ENCODE measurements at regions not wholly inside any gene's neighbourhood (a gene's known extent, or its start where the extent isn't known, plus 50 kb on each side); places are given as distances from the start of the nearest gene placed in this dataset.
"Not testable (repeated sequence)": the region's sequence is repeated elsewhere in the genome, so short reads cannot be mapped to it uniquely, and the experiment has no call there.

- DNase-seq (ENCODE audit: low spot score): no peak
Observed at GRCh38 chr16:7962091-7962879, 628.0 kb downstream of the TMEM114 start.

DNA sequence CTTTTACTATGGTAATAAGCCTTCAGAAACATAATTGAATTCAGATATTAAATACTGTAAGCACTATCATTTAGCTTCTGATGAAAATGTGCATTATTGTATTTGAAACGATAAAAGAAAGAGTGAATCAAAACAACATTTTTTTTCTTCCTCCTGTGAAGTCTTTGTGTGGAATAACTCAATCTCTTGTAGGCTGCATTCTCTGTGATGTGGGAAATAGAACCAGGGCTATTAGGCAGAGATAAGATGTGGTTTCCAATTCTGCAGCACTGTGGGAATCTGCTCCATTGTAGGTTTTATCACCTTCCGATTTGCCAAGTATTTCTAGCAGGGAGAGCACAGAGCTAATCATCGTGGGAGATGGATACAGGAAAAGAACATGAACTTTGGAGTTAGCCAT lies 624.5 kb downstream of the RBFOX1 start:
- DNase-seq (ENCODE audit: low spot score): no peak

- no peak for DNase-seq (ENCODE audit: low spot score)
Observed at GRCh38 chr16:7953360-7953759, 620.7 kb downstream of the RBFOX1 start.

DNA sequence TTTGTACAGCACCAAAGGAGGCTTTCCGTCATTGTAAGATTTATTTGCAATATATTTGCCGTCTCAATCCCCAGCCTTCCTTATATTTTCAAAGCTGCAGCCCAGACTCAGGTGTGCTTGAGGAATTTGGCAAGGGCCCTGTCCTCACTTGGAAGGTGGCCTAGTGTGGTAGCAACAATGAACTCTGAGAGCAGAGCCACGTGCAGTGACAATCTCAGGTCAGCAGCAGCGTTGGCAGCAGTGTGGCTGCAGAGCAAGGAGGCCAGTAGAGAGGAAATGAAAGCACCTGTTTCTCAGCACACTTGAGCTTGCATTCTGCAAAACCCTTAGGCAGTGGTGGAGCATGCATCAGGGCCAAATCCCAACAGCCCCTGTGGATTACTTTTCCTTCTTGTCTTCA lies 613.5 kb downstream of the RBFOX1 start:
- DNase-seq (ENCODE audit: low spot score): no peak

DNA sequence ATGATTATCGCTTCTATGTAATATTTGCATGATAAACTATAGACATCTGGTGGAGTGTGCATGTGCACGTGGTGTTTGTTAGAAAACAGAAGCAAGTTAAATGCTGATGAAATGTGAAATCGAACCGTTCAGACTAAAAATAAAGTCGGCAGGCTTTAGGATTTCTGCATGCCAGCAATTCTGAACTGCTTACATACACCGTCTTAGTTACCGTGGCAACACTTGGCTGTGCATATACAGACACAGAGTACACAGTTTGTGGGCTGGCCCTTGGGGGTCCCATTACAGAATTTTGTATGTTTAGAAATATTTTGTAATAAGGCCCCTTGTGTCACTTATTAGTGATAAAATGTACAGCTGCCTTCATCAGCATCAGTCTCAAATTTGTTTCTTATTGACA lies 605.5 kb downstream of the RBFOX1 start:
- DNase-seq (ENCODE audit: low spot score): no peak

DNA sequence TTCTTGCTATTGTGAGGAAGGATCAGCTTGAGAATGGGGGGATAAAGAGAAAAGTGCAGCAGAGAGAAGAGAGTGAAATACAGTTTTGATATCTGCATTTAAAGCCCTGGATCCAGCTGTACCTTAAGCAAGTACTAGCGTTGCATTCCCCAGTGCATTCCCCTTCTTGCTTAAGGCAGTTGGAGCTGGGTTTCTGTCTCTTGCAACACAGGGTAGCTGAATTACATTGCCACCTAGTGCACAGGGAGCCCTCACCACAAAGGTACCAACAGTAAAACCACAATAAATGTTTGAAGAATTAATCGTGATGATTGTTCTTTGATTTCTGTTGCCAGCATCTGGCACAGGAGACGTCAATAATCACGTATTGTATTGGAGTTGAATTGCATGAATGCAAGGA lies 588.7 kb downstream of the RBFOX1 start:
- no peak for DNase-seq (ENCODE audit: low spot score)

DNA sequence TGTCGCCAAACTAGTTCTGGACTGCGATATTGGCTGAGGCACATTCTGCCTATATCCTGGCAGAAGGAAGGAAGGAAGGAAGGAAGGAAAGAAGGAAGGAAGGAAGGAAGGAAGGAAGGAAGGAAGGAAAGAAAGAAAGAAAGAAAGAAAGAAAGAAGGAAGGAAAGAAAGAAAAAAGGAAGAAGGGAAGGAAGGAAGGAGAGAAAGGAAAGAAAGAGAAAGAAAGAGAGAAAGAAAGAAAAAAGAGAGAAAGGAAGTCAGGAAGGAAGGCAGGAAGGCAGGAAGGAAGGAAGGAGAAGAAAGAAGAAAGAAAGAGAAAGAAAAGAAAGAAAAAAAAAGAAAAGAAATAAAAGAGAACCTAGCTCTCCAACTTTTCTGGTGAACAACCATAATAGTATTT lies 587.1 kb downstream of the RBFOX1 start:
- DNase-seq (ENCODE audit: low spot score): no peak

- DNase-seq (ENCODE audit: low spot score): no peak
Observed at GRCh38 chr16:7914748-7915147, 582.1 kb downstream of the RBFOX1 start.

- no peak for DNase-seq (ENCODE audit: low spot score)
Observed at GRCh38 chr16:7912132-7912531, 579.5 kb downstream of the RBFOX1 start.

DNA sequence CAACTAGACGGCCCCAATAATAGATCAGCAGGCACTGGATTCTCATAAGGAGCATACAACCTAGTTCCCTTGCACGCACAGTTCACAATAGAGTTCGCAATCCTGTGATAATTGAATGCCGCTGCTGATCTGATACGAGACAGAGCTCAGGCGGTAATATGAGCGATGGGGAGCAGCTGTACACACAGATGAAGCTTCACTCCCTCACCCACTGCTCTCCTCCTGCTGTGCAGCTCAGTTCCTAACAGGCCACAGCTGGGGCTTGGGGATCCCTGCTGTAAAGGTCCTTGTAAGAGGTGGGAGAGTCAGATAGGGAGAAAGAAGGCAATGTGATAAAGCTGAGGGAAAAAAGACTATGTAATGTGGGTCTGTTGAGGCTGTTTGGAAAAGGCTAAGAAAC lies 577.5 kb downstream of the RBFOX1 start:
- no peak for DNase-seq (ENCODE audit: low spot score)

GRCh38 chr16:7888411-7888810 lies 555.8 kb downstream of the RBFOX1 start:
- no peak for DNase-seq (ENCODE audit: low spot score)

DNA sequence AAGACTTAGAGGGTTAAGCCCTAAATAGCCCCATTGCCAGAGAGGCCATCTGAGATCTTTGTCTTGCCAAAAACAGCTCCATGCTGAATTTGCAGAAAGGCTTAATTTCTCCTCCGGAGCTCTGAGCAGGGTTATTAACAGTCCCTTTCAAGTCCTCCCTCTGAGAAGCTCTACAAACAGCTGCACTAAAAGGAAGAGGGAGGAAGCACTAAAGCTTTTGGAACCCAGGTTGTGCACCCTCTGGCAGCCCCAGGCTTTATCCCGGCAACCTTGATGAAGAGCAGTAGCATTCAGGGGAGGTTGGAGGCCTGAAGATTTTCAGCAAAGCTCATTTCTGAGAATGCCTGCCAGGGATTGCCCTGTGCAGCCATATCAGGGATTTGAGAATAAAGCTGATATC lies 554.7 kb downstream of the RBFOX1 start:
- DNase-seq (ENCODE audit: low spot score): no peak

- DNase-seq (ENCODE audit: low spot score): no peak
Observed at GRCh38 chr16:7871979-7872378, 539.3 kb downstream of the RBFOX1 start.

GRCh38 chr16:7871371-7871770 lies 538.7 kb downstream of the RBFOX1 start:
- DNase-seq (ENCODE audit: low spot score): no peak

DNA sequence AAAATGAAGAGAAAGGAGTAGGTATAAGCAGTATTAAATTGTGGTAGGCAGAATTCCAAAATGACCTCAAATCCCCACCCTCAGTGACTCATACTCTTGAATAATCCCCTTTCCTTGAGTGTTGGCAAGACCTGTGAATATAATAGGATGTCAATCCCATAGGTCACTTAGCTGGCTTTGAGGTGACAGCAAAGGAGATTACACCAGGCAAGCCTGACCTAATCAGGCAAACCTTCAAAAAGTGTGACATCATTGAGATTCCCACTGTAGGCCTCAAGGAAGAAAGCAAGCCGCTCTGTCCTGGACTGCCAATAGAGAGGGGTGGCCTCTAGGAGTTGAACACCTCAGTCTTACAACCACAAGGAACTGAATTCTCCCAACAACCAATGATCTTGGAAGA lies 535.2 kb downstream of the RBFOX1 start:
- no peak for DNase-seq (ENCODE audit: low spot score)

DNA sequence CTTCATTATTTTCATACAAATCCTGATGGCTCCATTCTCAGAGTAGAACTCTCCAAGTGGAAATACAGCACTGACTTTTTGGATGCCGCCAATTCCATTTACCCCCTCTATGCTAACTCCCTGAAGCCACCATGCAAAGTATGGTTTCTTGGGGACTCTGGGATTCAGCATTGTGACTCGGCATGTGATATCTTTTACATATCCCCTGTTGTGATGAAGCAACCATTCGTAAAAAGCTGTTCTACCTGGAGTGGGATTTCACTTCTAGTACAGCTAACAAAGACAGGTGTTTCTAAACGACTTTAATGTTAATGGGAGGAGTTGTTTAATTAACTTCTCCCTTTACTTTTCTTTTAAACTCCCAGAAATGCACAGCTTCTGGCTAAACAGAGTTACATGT lies 533.5 kb downstream of the RBFOX1 start:
- DNase-seq (ENCODE audit: low spot score): no peak

- not testable (repeated sequence) for DNase-seq (ENCODE audit: low spot score)
Observed at GRCh38 chr16:7865393-7865792, 532.7 kb downstream of the RBFOX1 start.

DNA sequence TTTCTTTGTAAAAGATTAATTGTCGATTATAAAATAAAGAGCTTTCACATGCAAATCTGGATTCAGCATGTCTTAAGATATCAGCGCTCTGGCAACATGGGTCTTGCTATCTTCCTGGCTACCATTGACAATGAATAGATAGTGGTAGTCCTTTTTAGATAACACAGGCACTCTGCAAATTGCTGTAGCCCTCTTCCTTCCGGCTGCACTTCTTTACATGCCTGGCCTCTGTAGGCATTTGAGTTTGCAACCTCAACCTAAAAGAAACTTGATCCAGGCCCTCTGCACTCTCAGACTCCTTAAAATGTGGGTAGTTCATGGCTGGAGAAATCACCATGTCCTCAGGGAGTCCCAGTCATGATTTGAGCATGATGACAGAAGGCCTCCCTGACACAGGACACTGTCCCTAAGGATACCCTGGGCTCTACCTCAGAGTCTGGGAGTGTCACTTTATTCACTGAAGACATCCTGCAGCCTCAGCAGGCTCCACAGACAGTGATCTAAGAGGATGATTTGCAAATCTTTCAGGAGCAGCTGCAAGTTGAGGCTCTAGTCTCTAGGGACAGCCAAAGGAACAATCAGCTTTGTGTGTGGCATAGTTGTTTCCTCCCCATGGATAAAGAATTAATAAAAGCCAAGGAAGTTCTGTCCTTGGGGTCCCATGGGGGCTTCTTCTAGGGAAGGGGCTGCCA lies 529.4 kb downstream of the RBFOX1 start:
- DNase-seq (ENCODE audit: low spot score): no peak

DNA sequence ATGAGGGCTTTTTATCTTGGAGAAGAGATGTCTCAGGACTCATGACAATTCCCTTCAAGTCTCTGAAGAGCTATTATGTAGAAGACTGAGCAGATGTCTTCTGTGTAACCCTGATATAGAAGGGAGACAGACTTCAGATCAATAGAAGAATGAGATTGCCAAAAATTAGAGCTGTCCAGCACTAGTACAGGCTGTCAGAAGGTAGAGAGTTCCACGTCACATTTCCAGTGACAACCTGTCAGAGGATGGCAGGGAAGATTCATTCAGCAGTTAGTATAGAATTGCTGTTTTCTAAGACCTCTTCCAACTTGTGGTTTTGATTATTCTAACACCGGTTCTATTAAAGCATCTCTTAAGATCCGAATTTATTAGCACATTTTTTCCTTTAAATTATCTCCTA lies 520.6 kb downstream of the RBFOX1 start:
- DNase-seq (ENCODE audit: low spot score): no peak

DNA sequence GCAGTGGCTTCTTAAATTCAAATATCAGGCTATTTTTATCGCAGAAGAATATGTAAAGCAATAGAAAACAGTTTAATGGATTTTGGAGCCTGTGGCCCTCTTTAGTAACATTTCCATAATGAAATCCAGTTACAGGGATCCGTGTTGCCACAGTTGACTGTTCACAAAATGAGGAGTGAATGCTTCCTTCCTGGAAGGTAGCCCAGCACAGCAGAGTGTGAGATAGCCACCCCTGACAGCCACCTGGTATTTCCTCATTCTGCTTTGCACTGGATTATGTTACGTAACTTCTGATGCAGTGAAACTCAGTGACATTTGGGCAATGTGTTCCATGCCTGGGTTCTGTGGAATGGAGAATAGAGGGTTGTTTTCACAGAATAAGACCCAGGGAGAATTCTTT lies 517.2 kb downstream of the RBFOX1 start:
- no peak for DNase-seq (ENCODE audit: low spot score)

- DNase-seq (ENCODE audit: low spot score): no peak
Observed at GRCh38 chr16:7843261-7843660, 510.6 kb downstream of the RBFOX1 start.

GRCh38 chr16:7839568-7839967 lies 506.9 kb downstream of the RBFOX1 start:
- DNase-seq (ENCODE audit: low spot score): no peak

- DNase-seq (ENCODE audit: low spot score): no peak
Observed at GRCh38 chr16:7834771-7835431, 502.3 kb downstream of the RBFOX1 start.

Measured in germinal center (tissue), 1 donor.